GM19372 (cell line): ENCODE measurements at regions not wholly inside any gene's neighbourhood (a gene's known extent, or its start where the extent isn't known, plus 50 kb on each side); places are given as distances from the start of the nearest gene placed in this dataset.

Experiments used
- ATAC-seq: cut with Tn5 transposase; IDR thresholded peaks from one replicate; pipeline ENCODE4 v1.9.1; 2021; ENCODE audit warnings: mild to moderate bottlenecking, low read depth, moderate library complexity; ENCODE audit not compliant: unreplicated experiment

DNA sequence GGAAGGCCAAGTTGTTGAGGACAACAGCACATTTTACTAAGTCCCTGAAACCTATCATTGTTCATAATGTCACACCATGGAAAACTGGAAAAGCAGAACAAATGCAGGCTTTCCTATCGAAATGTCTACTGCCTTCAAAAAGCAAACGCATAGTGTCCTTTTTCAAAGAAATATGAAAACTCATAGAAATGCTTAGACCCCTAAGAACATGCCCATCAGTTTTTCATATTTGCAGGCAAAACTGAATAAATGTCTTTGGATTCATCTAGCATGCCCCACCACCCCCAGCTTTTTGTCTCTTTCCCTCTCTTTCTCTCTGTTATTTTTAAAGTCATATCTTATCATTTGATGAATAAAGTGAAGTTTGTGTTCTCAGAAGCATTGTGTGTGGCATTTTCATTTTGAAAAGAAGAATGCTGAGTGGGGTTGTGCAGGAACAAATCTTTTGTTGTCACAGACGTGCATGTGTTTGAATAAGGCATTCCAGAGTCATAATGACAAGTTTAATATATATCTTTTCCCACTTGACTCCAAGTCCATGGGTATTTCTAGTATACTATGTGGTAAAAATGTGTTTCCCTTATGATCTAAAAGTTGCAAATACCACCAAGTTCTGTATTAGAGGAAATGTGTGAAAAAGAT lies 2180.0 kb upstream of the PIK3C3 start:
- ATAC-seq = no peak

- ATAC-seq = no peak
These were observed 2181.4 kb upstream of the PIK3C3 start for GRCh38 chr18:39773646-39774045.

DNA sequence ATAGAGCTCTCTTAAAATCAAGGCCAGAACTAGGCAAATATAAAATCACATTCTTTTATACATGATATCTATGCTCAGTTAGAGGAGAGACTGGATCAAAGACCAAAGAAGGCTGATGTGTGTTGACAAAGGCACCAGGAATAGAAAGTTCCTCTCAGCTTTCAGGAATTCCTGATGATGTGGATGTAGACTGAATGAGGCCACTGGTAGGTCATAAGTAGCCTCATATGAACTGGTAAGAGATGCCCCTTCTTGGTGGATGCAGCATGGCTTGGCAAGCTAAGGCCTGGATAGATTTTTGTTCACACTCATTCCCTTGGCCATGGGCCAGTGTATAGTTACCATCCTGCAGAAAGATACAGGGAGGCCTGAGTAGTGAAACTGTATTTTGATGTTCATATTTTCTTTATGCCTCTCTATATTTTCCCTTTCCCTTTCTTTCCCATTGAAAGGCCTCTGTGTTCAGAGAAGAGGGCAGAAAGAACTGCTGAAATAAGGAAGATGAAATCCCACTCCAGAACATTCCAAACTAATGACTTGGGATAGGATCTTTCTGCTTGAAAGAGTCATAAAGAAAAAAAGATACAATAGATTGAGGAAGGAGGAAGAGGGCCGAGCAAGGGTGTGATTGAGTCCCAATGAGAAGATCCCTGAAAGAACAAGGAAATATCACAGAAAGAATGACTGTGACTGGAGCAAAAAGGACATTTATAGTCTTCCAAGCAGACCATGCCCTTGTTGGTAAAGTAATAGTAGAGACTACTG lies 2182.7 kb upstream of the PIK3C3 start:
- ATAC-seq = no peak

DNA sequence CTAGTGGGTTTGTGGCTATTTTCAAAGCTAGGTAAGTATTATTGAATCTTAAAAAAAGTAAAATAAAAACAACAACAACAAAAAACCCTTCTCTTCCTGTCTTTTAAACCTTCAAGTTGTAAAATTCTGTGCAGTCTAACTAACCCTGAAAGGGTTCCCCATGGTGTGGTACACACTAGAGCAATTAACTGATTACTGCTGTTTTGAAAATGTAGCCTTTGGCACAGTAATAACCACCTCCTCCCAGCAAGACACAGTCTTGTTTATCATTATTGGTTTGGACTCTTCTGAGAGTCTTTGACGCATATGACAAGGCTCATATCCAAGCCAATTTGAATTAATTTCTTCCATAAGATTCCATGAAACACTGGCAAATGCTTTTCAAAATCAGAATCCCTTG lies 2184.6 kb upstream of the PIK3C3 start:
- ATAC-seq = no peak

GRCh38 chr18:39764873-39765272 lies 2190.2 kb upstream of the PIK3C3 start:
- ATAC-seq = no peak

GRCh38 chr18:39761273-39761672 lies 2193.8 kb upstream of the PIK3C3 start:
- ATAC-seq = no peak

DNA sequence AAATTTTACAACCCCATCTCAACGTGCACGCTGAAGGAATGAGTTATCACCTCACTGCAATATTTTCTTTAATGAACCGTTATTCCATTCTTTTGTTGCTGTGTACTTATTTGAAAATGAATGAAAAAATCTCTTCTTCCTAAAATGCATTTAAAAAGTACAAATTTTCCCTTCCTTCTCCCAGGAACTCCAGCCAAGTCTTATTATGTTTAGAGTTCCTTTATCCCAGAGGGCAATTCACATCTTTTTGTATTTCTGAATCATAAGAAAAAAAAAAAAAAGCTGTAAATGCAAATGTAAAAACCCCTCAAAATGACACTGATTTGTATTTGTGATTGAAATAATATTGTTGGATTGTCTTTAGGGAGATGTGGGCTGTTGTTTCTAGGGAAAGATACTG lies 2194.3 kb upstream of the CELF4 start:
- ATAC-seq = no peak

- no peak for ATAC-seq
These were observed 2187.6 kb upstream of the CELF4 start for GRCh38 chr18:39753178-39753577.

GRCh38 chr18:39752351-39752750 lies 2186.8 kb upstream of the CELF4 start:
- ATAC-seq = no peak

DNA sequence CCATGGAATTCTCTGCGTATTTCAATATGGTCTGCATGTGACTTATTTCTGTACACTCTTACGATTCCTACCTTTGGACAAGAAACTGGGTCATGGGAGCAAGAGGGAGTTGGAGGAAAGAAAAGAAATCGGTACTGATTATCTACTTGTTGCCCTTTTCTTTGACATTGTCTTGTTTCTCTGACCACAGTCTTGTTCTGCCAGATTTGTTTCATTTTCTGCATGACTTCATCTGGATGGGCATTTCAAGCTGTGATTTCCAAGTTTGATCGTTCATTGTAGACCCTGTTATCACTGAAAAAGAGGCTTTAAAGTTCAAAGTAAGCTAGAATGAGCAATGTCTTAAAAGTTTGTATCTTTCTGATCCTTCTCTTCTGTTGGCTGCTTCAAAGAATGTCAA lies 2186.3 kb upstream of the CELF4 start:
- no peak for ATAC-seq

DNA sequence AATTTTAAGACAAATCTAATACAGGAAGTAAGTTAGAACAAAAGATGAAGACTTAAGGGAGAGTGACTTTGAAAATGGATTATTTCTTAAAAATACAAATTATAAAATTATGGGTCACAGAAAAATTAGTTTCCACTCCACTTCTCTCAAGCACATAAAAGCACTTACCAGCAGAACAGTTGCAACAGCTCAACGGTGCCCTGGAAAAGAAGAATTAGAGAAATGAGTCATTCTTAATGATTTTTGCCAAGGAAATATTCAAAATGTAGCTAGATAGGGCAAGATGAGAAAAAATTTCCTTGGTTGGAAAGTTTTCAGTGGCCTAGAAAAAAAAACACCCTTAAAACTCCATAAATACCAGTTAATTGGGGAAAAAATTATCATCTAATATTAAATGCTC lies 2185.6 kb upstream of the CELF4 start:
- ATAC-seq = no peak

DNA sequence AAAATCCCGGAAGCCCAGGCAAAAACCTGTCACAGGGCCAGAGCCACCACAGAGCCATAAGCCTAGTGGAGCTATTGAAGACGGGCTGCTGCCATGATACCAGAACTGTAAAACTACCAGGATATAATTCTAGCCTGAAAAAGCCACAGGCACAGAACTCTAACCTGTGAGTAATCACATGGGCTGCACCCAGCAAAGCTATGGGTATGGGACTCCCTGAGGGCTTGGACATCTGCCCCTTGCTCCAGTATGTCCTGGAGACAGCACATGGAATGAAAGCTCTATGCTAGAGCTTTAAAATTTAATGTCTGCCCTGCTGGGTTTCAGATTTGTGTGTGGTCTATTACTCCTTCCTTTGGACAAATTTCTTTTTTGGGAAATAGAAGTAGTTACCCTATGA lies 2183.6 kb upstream of the CELF4 start:
- ATAC-seq = no peak

DNA sequence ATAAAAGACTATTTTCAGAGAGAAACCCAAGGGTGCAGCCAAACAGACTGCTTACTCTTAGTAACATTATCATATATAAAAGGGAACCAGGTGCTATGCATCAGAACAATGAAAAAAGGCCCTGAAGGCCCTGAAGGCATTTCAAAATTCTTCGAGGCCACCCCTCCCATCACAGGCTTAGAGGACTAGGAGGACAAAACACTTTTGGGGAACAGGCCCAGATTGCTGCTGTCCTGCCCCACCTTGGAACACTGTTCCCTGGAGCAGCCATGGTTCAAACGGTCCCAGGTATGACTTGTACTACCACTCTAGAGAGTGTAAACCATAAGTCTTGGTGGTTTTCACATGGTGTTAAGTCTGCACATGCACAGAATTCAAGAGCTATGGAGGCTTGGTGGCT lies 2183.1 kb upstream of the CELF4 start:
- ATAC-seq = no peak

DNA sequence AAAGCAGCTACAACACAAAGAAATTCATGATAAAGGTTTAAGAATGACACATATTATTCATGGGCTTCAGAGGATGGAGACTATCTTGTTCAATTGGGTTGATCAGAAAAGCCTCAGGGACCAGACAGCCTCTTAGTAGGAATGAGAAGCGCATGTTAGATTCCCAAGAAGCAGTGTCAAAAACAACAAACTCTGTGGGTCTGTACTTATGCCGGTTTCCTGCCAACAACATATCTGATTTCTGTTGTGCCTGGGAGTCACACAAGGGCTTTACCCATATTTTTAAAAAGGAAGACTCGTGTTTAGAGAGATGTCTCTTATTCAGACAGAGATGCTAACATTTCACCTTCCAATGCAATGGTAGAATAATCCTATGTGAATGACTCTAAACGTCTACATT lies 2180.6 kb upstream of the CELF4 start:
- no peak for ATAC-seq

- no peak for ATAC-seq
These were observed 2177.9 kb upstream of the CELF4 start for GRCh38 chr18:39743463-39743862.

GRCh38 chr18:39741755-39742466 lies 2176.3 kb upstream of the CELF4 start:
- ATAC-seq = no peak

GRCh38 chr18:39737869-39738268 lies 2172.3 kb upstream of the CELF4 start:
- ATAC-seq = no peak

- ATAC-seq = no peak
These were observed 2167.3 kb upstream of the CELF4 start for GRCh38 chr18:39732918-39733317.

GRCh38 chr18:39730606-39731005 lies 2165.0 kb upstream of the CELF4 start:
- ATAC-seq = no peak

DNA sequence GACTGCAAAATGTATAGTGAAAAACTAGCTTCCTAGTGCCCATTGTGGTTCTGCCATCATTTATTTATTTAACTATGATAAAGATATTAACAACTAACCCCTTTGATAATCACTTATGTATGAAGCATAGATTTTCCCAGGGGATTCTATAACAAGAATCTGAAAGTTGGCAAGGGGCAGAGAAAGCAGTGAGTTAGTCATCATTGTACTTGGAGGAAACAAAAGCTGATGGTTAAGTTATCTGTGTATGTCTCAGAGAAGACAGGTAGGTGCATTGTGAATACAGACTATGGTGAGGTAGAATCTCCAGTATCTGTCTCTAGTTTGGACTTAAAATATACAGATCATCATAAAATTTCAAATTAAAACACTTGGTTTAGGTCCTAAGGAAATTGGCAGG lies 2159.1 kb upstream of the CELF4 start:
- ATAC-seq = no peak

GRCh38 chr18:39721712-39722111 lies 2156.1 kb upstream of the CELF4 start:
- ATAC-seq = no peak

DNA sequence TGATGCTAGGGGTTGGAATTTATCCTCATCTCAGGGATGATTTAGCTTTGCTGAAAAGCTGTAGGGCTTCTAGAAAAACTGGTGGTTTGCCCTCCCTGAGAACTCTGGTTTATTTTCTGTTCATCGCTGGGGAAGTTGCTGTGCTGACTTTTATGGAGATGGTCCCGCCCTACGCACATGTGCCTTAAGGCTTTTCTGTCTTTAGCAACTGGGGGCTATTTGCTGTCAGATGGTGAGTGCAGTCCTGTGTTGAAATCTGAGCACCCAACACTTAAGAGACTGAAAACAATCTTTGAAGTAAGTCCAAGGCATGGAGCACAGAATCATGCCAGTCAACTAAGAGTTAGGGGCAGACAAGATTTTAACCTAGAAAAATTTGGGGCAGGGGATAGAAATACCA lies 2148.4 kb upstream of the CELF4 start:
- ATAC-seq = no peak
